ENCODE measurements at regions not wholly inside any gene's neighbourhood (a gene's known extent, or its start where the extent isn't known, plus 50 kb on each side); places are given as distances from the start of the nearest gene placed in this dataset.

GRCh38 chrX:82721891-82722290 is 786.2 kb upstream of the POU3F4 start:
- H2BK12ac ChIP-seq (ENCODE audit: insufficient read length, low read depth, low read length): no peak overlapping the region
- H3K4ac ChIP-seq (ENCODE audit: low read depth, low read length): no peak overlapping the region
- Mint-ChIP-seq H3K4me3 (no peak overlapping the region), H3K27me3 (ENCODE audit: low read depth) (no peaks in the 10 kb centered on the region), H3K36me3 (ENCODE audit: insufficient read depth in 1 of 3, low read depth in 3 of 3) (no peaks in the 10 kb centered on the region), H3K9me3 (peaks cover 25 to 36% of the 10 kb centered on the region in 2 experiments), H3K27ac (0 out of 7 replicates have a peak overlapping the region, but pooled peaks of 1 of the 3 experiments have one; percentile 44), H3K4me1 (peaks cover 19 to 26% of the 10 kb centered on the region in 2 experiments)
- H3K9me3 ChIP-seq (ENCODE audit: control insufficient read depth, low read depth, low read length): no peaks in the 10 kb centered on the region
- no peak overlapping the region for H3K56ac ChIP-seq (ENCODE audit: insufficient read length, low read depth, low read length)
- no peak overlapping the region for H2AFZ ChIP-seq (ENCODE audit: low read length)
- H2BK15ac ChIP-seq (ENCODE audit: low read depth, low read length): no peak overlapping the region
- no peak overlapping the region for H4K5ac ChIP-seq (ENCODE audit: insufficient read length, low read depth, low read length)
- no peaks in the 10 kb centered on the region for H4K20me1 ChIP-seq (ENCODE audit: control insufficient read depth, insufficient read depth, insufficient read length)
- no peak for TF ChIP-seq CTCF (conservative IDR thresholded peaks at IDR 0.05)
- no peak overlapping the region for H3K18ac ChIP-seq (ENCODE audit: insufficient read length, low read depth, low read length)
- no peak overlapping the region for H3K4me2 ChIP-seq (ENCODE audit: insufficient read depth, insufficient read length, low read length)
- H2BK120ac ChIP-seq (ENCODE audit: low read depth, low read length, poor library complexity, severe bottlenecking): no peak overlapping the region
- no peak overlapping the region for H3T11ph ChIP-seq (ENCODE audit: low read length)
- H3K27me3 ChIP-seq (ENCODE audit: insufficient read depth, low read length): no peaks in the 10 kb centered on the region
- H3K27ac ChIP-seq (ENCODE audit: insufficient read length, low read depth, low read length): no peak overlapping the region
- no CpG with 5 or more reads among the region's 1 CpG for WGBS (ENCODE audit: extremely low coverage, insufficient read length, low lambda C conversion rate)
- H3K79me1 ChIP-seq (ENCODE audit: insufficient read depth, low read depth, low read length, poor library complexity, severe bottlenecking): no peaks in the 10 kb centered on the region
- H2BK20ac ChIP-seq (ENCODE audit: low read depth, low read length, poor library complexity, severe bottlenecking): no peak overlapping the region
- no peak overlapping the region for H2BK5ac ChIP-seq (ENCODE audit: insufficient read length, low read length)
- no peak overlapping the region for H4K91ac ChIP-seq (ENCODE audit: insufficient read length, low read depth, low read length)
- H2AK5ac ChIP-seq (ENCODE audit: insufficient read length, low read length): no peak overlapping the region
- no peaks in the 10 kb centered on the region for H3K79me2 ChIP-seq (ENCODE audit: insufficient read depth, low read length)
- H4K8ac ChIP-seq (replicated peaks; ENCODE audit: insufficient read length, low read depth, low read length): no peak overlapping the region
- no peak for DNase-seq
- H3K4me1 ChIP-seq (ENCODE audit: insufficient read depth, low read length): no peaks in the 10 kb centered on the region
- H3K14ac ChIP-seq (ENCODE audit: insufficient read depth, low read length): no peak overlapping the region
- H3K9ac ChIP-seq (ENCODE audit: extremely low read depth, insufficient read length, low read length): no peak overlapping the region
- no peaks in the 10 kb centered on the region for H3K23me2 ChIP-seq (ENCODE audit: insufficient read length, low read depth, low read length, poor library complexity, severe bottlenecking)
- no peak overlapping the region for H3K23ac ChIP-seq (ENCODE audit: insufficient read length, low read depth, low read length)
